Hematopoietic multipotent progenitor cell treated with erythropoietin and hydrocortisone succinate and interleukin-3 and kit ligand, for 8 days (in vitro differentiated cells): ENCODE measurements at regions not wholly inside any gene's neighbourhood (a gene's known extent, or its start where the extent isn't known, plus 50 kb on each side); places are given as distances from the start of the nearest gene placed in this dataset.

Experiments used
- DNase-seq: peaks from one replicate; pipeline ENCODE4 v3.0.0-alpha.2; 2015

DNA sequence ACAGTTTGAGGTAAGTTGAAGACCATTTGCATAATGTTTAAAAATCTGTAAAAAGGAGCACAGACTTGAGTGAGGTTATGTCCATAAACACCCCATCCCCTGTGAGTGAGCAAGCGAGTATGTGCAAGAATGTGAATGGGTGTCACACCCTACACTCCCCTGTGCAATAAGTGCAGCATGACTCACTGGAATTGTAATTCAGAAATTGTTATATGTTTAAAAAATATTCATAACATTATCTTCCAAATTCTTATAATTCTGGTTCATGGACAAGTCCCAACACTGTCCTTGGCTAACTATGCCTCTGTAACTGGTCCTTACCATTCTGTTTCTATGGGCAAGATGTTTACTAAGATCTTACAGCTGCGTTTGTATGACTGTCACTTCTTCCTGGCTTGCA is 207.8 kb upstream of the FAR2 start:
- no peak for DNase-seq

DNA sequence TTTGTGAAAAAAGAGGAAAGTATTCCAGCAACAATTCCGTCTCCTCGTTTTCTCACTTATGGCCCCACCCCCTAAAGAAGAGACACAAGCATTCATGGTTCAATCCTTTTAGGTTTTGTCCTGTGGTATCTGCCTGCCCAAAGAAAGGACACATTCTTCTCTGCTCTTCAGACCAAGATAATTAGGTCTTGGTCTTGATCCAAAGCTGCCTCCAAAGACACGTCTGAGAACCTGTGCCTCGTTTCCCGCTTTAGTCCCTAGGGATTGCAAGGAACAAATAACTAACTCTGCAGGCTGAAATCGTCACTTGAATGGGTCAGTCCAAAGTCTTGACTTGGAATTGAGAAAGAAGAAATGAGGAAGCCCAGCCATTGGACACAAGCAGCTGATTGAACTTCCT is 202.7 kb upstream of the FAR2 start:
- no peak for DNase-seq

GRCh38 chr12:28948685-28949084 is 200.4 kb upstream of the FAR2 start:
- DNase-seq, result no peak

- no peak for DNase-seq
These were observed 199.9 kb upstream of the FAR2 start for GRCh38 chr12:28949184-28949583.

- DNase-seq, result no peak
These were observed 199.0 kb upstream of the FAR2 start for GRCh38 chr12:28950049-28950448.

DNA sequence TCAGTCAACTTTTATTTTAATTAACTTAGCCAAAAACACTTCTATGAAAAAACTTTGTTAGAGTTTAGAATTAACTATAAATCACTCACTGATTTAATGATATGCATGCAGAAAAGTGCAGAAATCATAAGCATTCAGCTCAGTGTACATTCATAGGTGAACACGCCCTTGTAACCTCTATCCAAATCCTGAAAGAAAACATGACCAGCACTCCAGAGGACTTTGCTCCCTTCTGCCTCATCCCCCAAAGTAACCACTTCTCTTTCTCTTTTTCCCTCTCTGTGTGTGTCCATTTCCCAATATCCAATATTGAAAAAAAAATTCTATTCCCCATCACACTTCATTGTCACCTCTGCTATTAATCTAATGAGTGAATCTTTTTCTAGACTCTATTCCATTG is 197.1 kb upstream of the FAR2 start:
- no peak for DNase-seq

- DNase-seq, result no peak
These were observed 194.7 kb upstream of the FAR2 start for GRCh38 chr12:28954333-28954732.

GRCh38 chr12:28955491-28955890 is 193.6 kb upstream of the FAR2 start:
- DNase-seq, result no peak

- DNase-seq, result no peak
These were observed 193.1 kb upstream of the FAR2 start for GRCh38 chr12:28955931-28956330.

- DNase-seq, result no peak
These were observed 190.4 kb upstream of the FAR2 start for GRCh38 chr12:28958553-28959195.

- no peak for DNase-seq
These were observed 187.1 kb upstream of the FAR2 start for GRCh38 chr12:28961948-28962384.

- DNase-seq, result peak; percentile 14
These were observed 185.5 kb upstream of the FAR2 start for GRCh38 chr12:28963554-28963953.

DNA sequence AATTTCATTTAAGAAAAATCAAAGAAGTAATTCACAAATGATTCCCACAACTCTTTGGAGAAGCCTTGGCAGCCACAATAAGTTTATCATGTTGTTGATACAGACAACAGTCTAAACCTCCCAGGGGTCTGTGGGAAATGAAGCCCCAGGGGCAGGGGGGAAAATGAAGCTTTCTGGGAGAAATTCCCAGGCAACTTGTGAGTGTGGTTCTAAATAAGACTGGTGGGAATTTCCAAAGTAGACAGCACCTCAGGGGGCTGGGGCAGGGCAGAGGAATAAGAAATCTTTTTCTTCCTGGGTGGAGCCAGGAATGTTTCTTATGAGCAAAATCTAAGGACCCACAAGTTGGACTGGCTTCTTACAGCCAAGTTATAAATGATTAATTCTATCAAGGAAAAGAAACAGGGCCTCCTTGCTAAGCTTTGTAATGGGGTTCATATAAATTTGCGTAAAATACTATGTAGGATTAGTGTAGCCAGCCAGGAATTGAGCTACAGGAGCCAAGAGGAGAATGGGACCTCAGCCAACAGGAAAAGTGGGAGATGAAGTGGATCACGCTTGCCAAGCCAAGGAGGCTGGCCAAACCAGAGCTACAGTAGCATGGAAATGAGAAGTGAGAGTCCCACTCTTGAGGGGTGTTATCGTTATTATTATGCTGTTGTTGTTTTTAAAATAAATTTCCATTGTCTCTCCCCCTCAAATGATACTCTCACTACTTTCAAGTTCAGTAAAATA is 182.9 kb upstream of the FAR2 start:
- no peak for DNase-seq

- DNase-seq, result no peak
These were observed 181.7 kb upstream of the FAR2 start for GRCh38 chr12:28967426-28967825.

- DNase-seq, result no peak
These were observed 175.6 kb upstream of the FAR2 start for GRCh38 chr12:28973491-28973890.

- no peak for DNase-seq
These were observed 174.9 kb upstream of the FAR2 start for GRCh38 chr12:28974166-28974565.

DNA sequence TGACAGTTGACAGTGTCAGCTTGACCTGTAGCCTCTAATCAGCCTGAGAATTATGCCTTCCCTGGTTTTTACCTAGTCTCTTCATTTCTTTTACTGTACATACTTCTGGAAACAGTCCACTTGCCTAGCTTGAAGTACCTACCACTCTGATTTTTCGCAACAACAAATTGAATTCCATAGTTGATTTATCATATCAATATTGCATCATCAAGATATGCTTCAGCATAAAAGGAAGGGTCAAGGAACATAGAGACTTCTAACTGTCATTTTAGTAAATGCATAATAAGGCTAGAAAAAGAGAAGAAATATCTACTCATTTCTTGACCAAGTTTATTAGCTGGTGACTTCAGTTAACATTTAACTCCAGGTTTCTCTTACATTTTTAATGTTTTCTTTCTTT is 174.2 kb upstream of the FAR2 start:
- DNase-seq, result no peak

DNA sequence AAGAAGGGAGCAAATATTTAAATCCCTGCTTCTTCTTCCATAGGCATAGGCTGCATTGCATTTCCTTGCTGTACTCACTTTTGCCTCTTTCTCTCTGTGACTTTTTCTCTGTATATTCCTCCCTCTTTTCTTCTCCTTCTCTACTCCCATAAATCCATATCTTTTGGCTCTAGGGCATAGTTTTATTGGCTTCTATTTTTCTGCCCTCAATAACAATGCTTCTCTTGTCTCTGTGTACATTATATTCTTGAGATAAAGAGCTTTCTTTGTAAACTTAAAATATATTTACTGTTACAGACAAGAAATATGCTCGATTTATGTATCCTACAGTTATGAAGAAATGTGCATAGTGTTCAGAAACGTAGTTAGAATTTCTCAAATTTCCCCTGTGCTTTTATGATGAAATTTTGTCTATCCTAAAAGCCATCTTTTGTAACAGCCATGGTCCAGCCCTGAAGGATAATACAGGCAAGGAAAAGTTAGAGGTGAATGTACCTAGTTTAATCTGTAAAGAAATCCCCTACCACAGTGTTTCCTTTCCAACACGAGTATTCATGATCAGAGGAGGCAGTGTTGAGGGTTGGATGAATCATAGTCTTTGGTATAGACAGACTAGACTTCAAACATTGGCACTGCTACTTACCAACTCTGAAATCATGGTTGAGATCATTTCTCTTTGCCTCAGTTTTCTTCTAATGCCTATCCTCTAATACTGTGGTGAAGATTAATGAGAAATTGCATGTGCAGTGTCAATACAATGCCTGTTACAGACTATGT is 173.3 kb upstream of the FAR2 start:
- DNase-seq, result no peak

- no peak for DNase-seq
These were observed 168.6 kb upstream of the FAR2 start for GRCh38 chr12:28980436-28980835.

- no peak for DNase-seq
These were observed 161.3 kb upstream of the FAR2 start for GRCh38 chr12:28987538-28988324.

GRCh38 chr12:28988325-28988704 is 160.8 kb upstream of the FAR2 start:
- DNase-seq, result no peak

GRCh38 chr12:28991626-28992025 is 157.5 kb upstream of the FAR2 start:
- no peak for DNase-seq

DNA sequence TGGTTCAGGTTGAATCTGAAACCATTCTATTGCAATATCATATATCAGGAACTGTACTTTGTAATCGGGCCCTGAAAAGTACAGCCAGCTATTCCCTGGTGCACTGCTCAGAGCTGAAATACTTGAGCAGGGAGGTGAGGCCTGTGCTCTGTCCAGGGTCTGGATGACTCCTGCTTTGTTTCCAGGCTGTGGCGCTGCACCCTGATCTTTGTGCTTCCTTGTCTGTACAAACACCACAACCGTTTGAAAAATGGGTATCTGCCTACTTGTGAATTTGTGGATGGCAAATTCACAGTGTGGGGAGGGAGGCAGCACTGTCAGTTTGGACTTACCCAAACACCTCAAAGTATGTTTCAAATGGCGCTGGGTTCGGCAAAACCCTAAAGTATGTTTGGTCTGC is 155.4 kb upstream of the FAR2 start:
- no peak for DNase-seq
